ENCODE measurements at regions not wholly inside any gene's neighbourhood (a gene's known extent, or its start where the extent isn't known, plus 50 kb on each side); places are given as distances from the start of the nearest gene placed in this dataset.

GRCh38 chr4:14091966-14092365 lies 464.4 kb upstream of the BOD1L1 start:
- Histone ChIP-seq H3K27ac (ENCODE audit: low read depth, low read length) (no peak overlapping the region), H3K36me3 (ENCODE audit: control insufficient read depth, insufficient read depth, low read length) (no peaks in the 10 kb centered on the region), H3K4me3 (ENCODE audit: low read length) (no peak overlapping the region), H3K9me3 (ENCODE audit: control insufficient read depth, low read length) (peaks cover 3% of the 10 kb centered on the region), H3K9ac (ENCODE audit: extremely low read depth, low read length, poor library complexity, severe bottlenecking) (no peak overlapping the region), H3K4me1 (ENCODE audit: control insufficient read depth, insufficient read depth, low read length) (no peaks in the 10 kb centered on the region), H3K27me3 (ENCODE audit: control insufficient read depth, insufficient read depth, low read length, poor library complexity, severe bottlenecking) (no peaks in the 10 kb centered on the region)
- Mint-ChIP-seq H3K27me3 (ENCODE audit: insufficient read depth) (no peaks in the 10 kb centered on the region), H3K27ac (no peak overlapping the region), H3K9me3 (peaks cover 3% of the 10 kb centered on the region), H3K4me1 (peaks cover 4% of the 10 kb centered on the region), H3K36me3 (ENCODE audit: low read depth) (no peaks in the 10 kb centered on the region), H3K4me3 (no peak overlapping the region)
- no peak for DNase-seq
- TF ChIP-seq CTCF (conservative IDR thresholded peaks at IDR 0.05) = no peak
- 88 to 100% methylated on average over 2 of the region's 2 CpGs for WGBS, 2 experiments (ENCODE audit: insufficient coverage in 1 of 2, insufficient read length in 1 of 2)

GRCh38 chr4:14092741-14093140 lies 465.2 kb upstream of the BOD1L1 start:
- Histone ChIP-seq H3K27ac (ENCODE audit: low read depth, low read length) (no peak overlapping the region), H3K9me3 (ENCODE audit: control insufficient read depth, low read length) (no peaks in the 10 kb centered on the region), H3K36me3 (ENCODE audit: control insufficient read depth, insufficient read depth, low read length) (no peaks in the 10 kb centered on the region), H3K27me3 (ENCODE audit: control insufficient read depth, insufficient read depth, low read length, poor library complexity, severe bottlenecking) (no peaks in the 10 kb centered on the region), H3K4me1 (ENCODE audit: control insufficient read depth, insufficient read depth, low read length) (no peaks in the 10 kb centered on the region), H3K9ac (ENCODE audit: extremely low read depth, low read length, poor library complexity, severe bottlenecking) (no peak overlapping the region), H3K4me3 (ENCODE audit: low read length) (no peak overlapping the region)
- DNase-seq = no peak
- no peak for TF ChIP-seq CTCF (conservative IDR thresholded peaks at IDR 0.05)
- Mint-ChIP-seq H3K9me3 (peaks cover 3% of the 10 kb centered on the region), H3K36me3 (ENCODE audit: low read depth) (no peaks in the 10 kb centered on the region), H3K4me3 (no peak overlapping the region), H3K27ac (no peak overlapping the region), H3K27me3 (ENCODE audit: insufficient read depth) (no peaks in the 10 kb centered on the region), H3K4me1 (peaks cover 4% of the 10 kb centered on the region)
- WGBS, 2 experiments (ENCODE audit: insufficient coverage in 1 of 2, insufficient read length in 1 of 2) = 91 to 100% methylated on average over 1 to 3 of the region's 3 CpGs

GRCh38 chr4:14095831-14096230 lies 468.3 kb upstream of the BOD1L1 start:
- H3K4me1 ChIP-seq (ENCODE audit: control insufficient read depth, insufficient read depth, low read length) = no peaks in the 10 kb centered on the region
- H3K36me3 Mint-ChIP-seq (ENCODE audit: low read depth) = no peaks in the 10 kb centered on the region
- H3K9ac ChIP-seq (ENCODE audit: extremely low read depth, low read length, poor library complexity, severe bottlenecking) = no peak overlapping the region
- no peaks in the 10 kb centered on the region for H3K4me1 Mint-ChIP-seq
- DNase-seq = no peak
- no peak for TF ChIP-seq CTCF (conservative IDR thresholded peaks at IDR 0.05)
- H3K4me3 Mint-ChIP-seq = no peak overlapping the region
- no peaks in the 10 kb centered on the region for H3K27me3 ChIP-seq (ENCODE audit: control insufficient read depth, insufficient read depth, low read length, poor library complexity, severe bottlenecking)
- no peaks in the 10 kb centered on the region for H3K36me3 ChIP-seq (ENCODE audit: control insufficient read depth, insufficient read depth, low read length)
- peaks cover 3% of the 10 kb centered on the region for H3K9me3 Mint-ChIP-seq
- H3K27me3 Mint-ChIP-seq (ENCODE audit: insufficient read depth) = no peaks in the 10 kb centered on the region
- no peak overlapping the region for H3K27ac ChIP-seq (ENCODE audit: low read depth, low read length)
- 100% methylated on average over 1 of the region's 1 CpG; no CpG with 5 or more reads in 1 of the 2 experiments for WGBS, 2 experiments (ENCODE audit: insufficient coverage in 1 of 2, insufficient read length in 1 of 2)
- no peak overlapping the region for H3K4me3 ChIP-seq (ENCODE audit: low read length)
- H3K27ac Mint-ChIP-seq = no peak overlapping the region
- no peaks in the 10 kb centered on the region for H3K9me3 ChIP-seq (ENCODE audit: control insufficient read depth, low read length)
